ENCODE measurements at regions not wholly inside any gene's neighbourhood (a gene's known extent, or its start where the extent isn't known, plus 50 kb on each side); places are given as distances from the start of the nearest gene placed in this dataset.

- Histone ChIP-seq H3K27ac (no peak overlapping the region), H3K4me3 (no peak overlapping the region), H3K9me2 (ENCODE audit: insufficient read depth) (no peaks in the 10 kb centered on the region), H3K27me3 (ENCODE audit: insufficient read depth, low read depth) (no peaks in the 10 kb centered on the region), H2AFZ (no peak overlapping the region), H3K79me2 (ENCODE audit: low read depth) (no peaks in the 10 kb centered on the region), H3K9me3 (ENCODE audit: insufficient read depth, low read depth) (no peaks in the 10 kb centered on the region), H3K4me1 (replicated peaks; ENCODE audit: insufficient read depth) (no peaks in the 10 kb centered on the region), H3K36me3 (ENCODE audit: low read depth) (no peaks in the 10 kb centered on the region), H4K20me1 (ENCODE audit: insufficient read depth) (no peaks in the 10 kb centered on the region), H3K4me2 (no peak overlapping the region), H3F3A (ENCODE audit: insufficient read depth, low read depth) (no peaks in the 10 kb centered on the region)
- ChIA-PET POLR2A (ENCODE audit: unreplicated experiment) (no interaction called here), CTCF (no interaction called here)
- no TSS peak for BruUV-seq (replicated peaks)
- TF ChIP-seq CTCF (conservative IDR thresholded peaks at IDR 0.05) = no peak
- TF ChIP-seq EZH2 (IDR thresholded peaks at IDR 0.05; ENCODE audit: low read depth) = no peak
- DNase-seq = no peak
- intact Hi-C loops (cut with micrococcal nuclease; ENCODE audit: unreplicated experiment) = no loop called here
Observed at GRCh38 chr4:83921124-83921523, 385.2 kb downstream of the GPAT3 start.

- Histone ChIP-seq H3K27me3 (ENCODE audit: insufficient read depth, low read depth) (no peaks in the 10 kb centered on the region), H3K9me3 (ENCODE audit: insufficient read depth, low read depth) (no peaks in the 10 kb centered on the region), H3K9me2 (ENCODE audit: insufficient read depth) (no peaks in the 10 kb centered on the region), H3K4me1 (replicated peaks; ENCODE audit: insufficient read depth) (no peaks in the 10 kb centered on the region), H3K4me3 (no peak overlapping the region), H3K4me2 (no peak overlapping the region), H2AFZ (no peak overlapping the region), H3F3A (ENCODE audit: insufficient read depth, low read depth) (no peaks in the 10 kb centered on the region), H3K36me3 (ENCODE audit: low read depth) (no peaks in the 10 kb centered on the region), H3K79me2 (ENCODE audit: low read depth) (no peaks in the 10 kb centered on the region), H3K27ac (no peak overlapping the region), H4K20me1 (ENCODE audit: insufficient read depth) (no peaks in the 10 kb centered on the region)
- POLR2A ChIA-PET (ENCODE audit: unreplicated experiment) = no interaction called here
- no peak for DNase-seq
- CTCF ChIA-PET = no interaction called here
- BruUV-seq (replicated peaks) = no TSS peak
- TF ChIP-seq CTCF (conservative IDR thresholded peaks at IDR 0.05) (no peak), EZH2 (IDR thresholded peaks at IDR 0.05; ENCODE audit: low read depth) (no peak)
- intact Hi-C loops (cut with micrococcal nuclease; ENCODE audit: unreplicated experiment) = no loop called here
Observed at GRCh38 chr4:83920375-83920774, 384.5 kb downstream of the GPAT3 start.

- Histone ChIP-seq H4K20me1 (ENCODE audit: insufficient read depth) (no peaks in the 10 kb centered on the region), H3K27ac (no peak overlapping the region), H3K4me3 (no peak overlapping the region), H3K27me3 (ENCODE audit: insufficient read depth, low read depth) (no peaks in the 10 kb centered on the region), H3K9me2 (ENCODE audit: insufficient read depth) (no peaks in the 10 kb centered on the region), H3K4me1 (replicated peaks; ENCODE audit: insufficient read depth) (no peaks in the 10 kb centered on the region), H3K79me2 (ENCODE audit: low read depth) (no peaks in the 10 kb centered on the region), H3K36me3 (ENCODE audit: low read depth) (no peaks in the 10 kb centered on the region), H3K9me3 (ENCODE audit: insufficient read depth, low read depth) (no peaks in the 10 kb centered on the region), H2AFZ (no peak overlapping the region), H3F3A (ENCODE audit: insufficient read depth, low read depth) (no peaks in the 10 kb centered on the region), H3K4me2 (no peak overlapping the region)
- CTCF ChIA-PET = no interaction called here
- no peak for TF ChIP-seq CTCF (conservative IDR thresholded peaks at IDR 0.05)
- TF ChIP-seq EZH2 (IDR thresholded peaks at IDR 0.05; ENCODE audit: low read depth) = no peak
- intact Hi-C loops (cut with micrococcal nuclease; ENCODE audit: unreplicated experiment) = no loop called here
- BruUV-seq (replicated peaks) = no TSS peak
- no peak for DNase-seq
- POLR2A ChIA-PET (ENCODE audit: unreplicated experiment) = no interaction called here
Observed at GRCh38 chr4:83917572-83917971, 381.7 kb downstream of the GPAT3 start.
